GM12891 (cell line): ENCODE measurements at regions not wholly inside any gene's neighbourhood (a gene's known extent, or its start where the extent isn't known, plus 50 kb on each side); places are given as distances from the start of the nearest gene placed in this dataset.

Experiments used
- PAX5 ChIP-seq: IDR thresholded peaks from 2 replicates; pipeline ENCODE4 v1.6.1; 2011; ENCODE audit warnings: low read length, moderate library complexity, mild to moderate bottlenecking; ENCODE audit not compliant: insufficient read depth, severe bottlenecking
- POLR2A ChIP-seq: IDR thresholded peaks from 2 replicates; pipeline ENCODE4 v1.6.1; 2011; ENCODE audit warnings: low read depth, low read length, control low read depth
- POLR2AphosphoS5 ChIP-seq: IDR thresholded peaks from 2 replicates; pipeline ENCODE4 v1.6.1; 2011; ENCODE audit warnings: low read depth, low read length, control low read depth
- POU2F2 ChIP-seq: IDR thresholded peaks from 2 replicates; pipeline ENCODE4 v1.6.1; 2011; ENCODE audit warnings: low read depth, mild to moderate bottlenecking, control low read depth, low read length, moderate library complexity
- SPI1 ChIP-seq: IDR thresholded peaks from 2 replicates; pipeline ENCODE4 v1.6.1; 2011; ENCODE audit warnings: low read depth, low read length, control low read depth
- TAF1 ChIP-seq: IDR thresholded peaks from 2 replicates; pipeline ENCODE4 v1.6.1; 2011; ENCODE audit warnings: low read depth, low read length, control low read depth

GRCh38 chr18:32823226-32823625 lies 50.4 kb upstream of the KLHL14 start:
- no peak for TF ChIP-seq SPI1
- no peak for TF ChIP-seq POLR2AphosphoS5
- no peak for TF ChIP-seq PAX5
- no peak for TF ChIP-seq POLR2A
- TF ChIP-seq TAF1, result no peak
- no peak for TF ChIP-seq POU2F2
